GM10266 (cell line): ENCODE measurements at regions not wholly inside any gene's neighbourhood (a gene's known extent, or its start where the extent isn't known, plus 50 kb on each side); places are given as distances from the start of the nearest gene placed in this dataset.
"Not testable (repeated sequence)": the region's sequence is repeated elsewhere in the genome, so short reads cannot be mapped to it uniquely, and the experiment has no call there.

Experiments used
- DNase-seq: peaks from one replicate; pipeline ENCODE4 v3.0.0; 2012; ENCODE audit errors: extremely low spot score
- CTCF ChIP-seq: IDR thresholded peaks from 2 replicates; pipeline ENCODE4 v1.5.1; 2012; ENCODE audit warnings: mild to moderate bottlenecking, low read depth; ENCODE audit not compliant: control insufficient read depth, insufficient read depth; ENCODE audit errors: missing control alignments

- no peak for TF ChIP-seq CTCF
- no peak for DNase-seq
These were observed 209.1 kb upstream of the ANXA10 start for GRCh38 chr4:167883266-167883665.

- no peak for TF ChIP-seq CTCF
These were observed 207.3 kb upstream of the ANXA10 start for GRCh38 chr4:167885071-167885470.

GRCh38 chr4:167885872-167886271 lies 206.5 kb upstream of the ANXA10 start:
- no peak for TF ChIP-seq CTCF
- no peak for DNase-seq

More at GRCh38 chr4:167885071-167885470, 207.3 kb upstream of the ANXA10 start:
- DNase-seq, result no peak

GRCh38 chr4:167887726-167888125 lies 204.6 kb upstream of the ANXA10 start:
- DNase-seq, result no peak
- TF ChIP-seq CTCF, result no peak

GRCh38 chr4:167890226-167890625 lies 202.1 kb upstream of the ANXA10 start:
- DNase-seq, result no peak
- TF ChIP-seq CTCF, result no peak

- no peak for TF ChIP-seq CTCF
- no peak for DNase-seq
These were observed 198.8 kb upstream of the ANXA10 start for GRCh38 chr4:167893531-167893930.

GRCh38 chr4:167896260-167896659 lies 196.1 kb upstream of the ANXA10 start:
- not testable (repeated sequence) for DNase-seq

GRCh38 chr4:167897116-167897515 lies 195.2 kb upstream of the ANXA10 start:
- DNase-seq, result no peak
- no peak for TF ChIP-seq CTCF
